HCT116 (cell line): ENCODE measurements at regions not wholly inside any gene's neighbourhood (a gene's known extent, or its start where the extent isn't known, plus 50 kb on each side); places are given as distances from the start of the nearest gene placed in this dataset.

Experiments used
- ATAC-seq: fragments of 200-7000 bp; cut with Tn5 transposase; 2 replicates; pipeline ENCODE4 v1.9.1; 2020; ENCODE audit warnings: mild to moderate bottlenecking, moderate library complexity
- BruUV-seq: library from RNA; stranded (reverse); fragments of 400-500 nt; replicated peaks from 2 replicates; lab custom pipeline; 2021; lab: Mats Ljungman, UMichigan
- CTCF ChIA-PET: fragments of 300-600 bp; sonication (Branson Sonifier 250); formaldehyde crosslinking; loops from one replicate; lab custom pipeline; 2021; ENCODE audit warnings: antibody characterized with exemption; lab: Charles Lee
- POLR2A ChIA-PET: fragments of 300-600, 350-600 bp; sonication (Branson Sonifier 250); formaldehyde crosslinking; loops from one replicate; lab custom pipeline; 2021; ENCODE audit warnings: antibody characterized with exemption; lab: Charles Lee
- RAD21 ChIA-PET, 2 experiments: fragments of 300-600 bp; sonication (Branson Sonifier 250); formaldehyde crosslinking; loops; one replicate each; lab custom pipeline; 2023; ENCODE audit warnings: low total read pairs in 2 of 2; ENCODE audit not compliant: uncharacterized antibody in 2 of 2, unreplicated experiment in 2 of 2, low non-redundant PET in 1 of 2; lab: Charles Lee
- DNase-seq: peaks from one replicate; pipeline ENCODE4 v3.0.0-alpha.2; 2010; ENCODE audit warnings: low read depth, low spot score
- H2AFZ ChIP-seq: fragments of 200-600 bp; shearing (Covaris generic), sonication (generic); 2 replicates; pipeline ENCODE4 v1.6.1; 2017; ENCODE audit warnings: low read depth, mixed run types, mixed read lengths, antibody characterized with exemption, low read length; ENCODE audit not compliant: poor library complexity, severe bottlenecking
- H3K27ac ChIP-seq: 2 replicates; pipeline ENCODE4 v1.5.1; 2012; ENCODE audit warnings: low read depth, low read length
- H3K27me3 ChIP-seq: fragments of 200-600 bp; sonication (generic); 2 replicates; pipeline ENCODE4 v1.6.1; 2016; ENCODE audit warnings: mixed run types, low read length, mixed read lengths; ENCODE audit not compliant: insufficient read depth
- H3K36me3 ChIP-seq, 2 experiments: fragments of 200-500 bp in 1 of 2; fragments of 200-600 bp in 1 of 2; sonication (Bioruptor generic) in 1 of 2; sonication (generic) in 1 of 2; 2 replicates each; pipeline versions ENCODE4 v1.5.1 to v1.6.1; 2014 to 2016; ENCODE audit warnings: low read length in 2 of 2, inconsistent platforms in 1 of 2, mixed read lengths in 1 of 2, mixed run types in 1 of 2; ENCODE audit not compliant: insufficient read depth in 2 of 2, control insufficient read depth in 1 of 2
- H3K4me1 ChIP-seq, 2 experiments: fragments of 200-600 bp in 1 of 2; sonication (generic) in 1 of 2; 2 replicates each; pipeline versions ENCODE4 v1.5.1 to v1.6.1; 2012 to 2017; ENCODE audit warnings: low read length in 2 of 2, inconsistent platforms in 1 of 2, mild to moderate bottlenecking in 1 of 2, mixed read lengths in 1 of 2, mixed run types in 1 of 2, moderate library complexity in 1 of 2; ENCODE audit not compliant: insufficient read depth in 2 of 2, control insufficient read depth in 1 of 2
- H3K4me2 ChIP-seq: fragments of 200-600 bp; sonication (generic); 2 replicates; pipeline ENCODE4 v1.6.1; 2017; ENCODE audit warnings: mixed run types, low read length, mixed read lengths
- H3K4me3 ChIP-seq, 2 experiments: fragments of 200-600 bp in 1 of 2; sonication (generic) in 1 of 2; replicated peaks in 1 of 2; 2 replicates each; pipeline ENCODE4 v1.5.1; 2011 to 2016; ENCODE audit warnings: low read length in 2 of 2, control low read depth in 1 of 2, low read depth in 1 of 2, mild to moderate bottlenecking in 1 of 2, mixed read lengths in 1 of 2, mixed run types in 1 of 2
- H3K79me2 ChIP-seq: fragments of 200-600 bp; sonication (generic); 2 replicates; pipeline ENCODE4 v1.6.1; 2017; ENCODE audit warnings: mild to moderate bottlenecking, mixed run types, low read length, moderate library complexity, mixed read lengths; ENCODE audit not compliant: insufficient read depth
- H3K9ac ChIP-seq: fragments of 200-600 bp; sonication (generic); 2 replicates; pipeline ENCODE4 v1.6.1; 2016; ENCODE audit warnings: low read length, mixed read lengths
- H3K9me2 ChIP-seq: fragments of 200-600 bp; sonication (generic), shearing (Covaris generic); 2 replicates; pipeline ENCODE4 v1.6.1; 2017; ENCODE audit warnings: mixed run types, mild to moderate bottlenecking, moderate library complexity; ENCODE audit not compliant: insufficient read depth
- H3K9me3 ChIP-seq, 2 experiments: fragments of 200-500 bp in 1 of 2; fragments of 200-600 bp in 1 of 2; sonication (Bioruptor generic) in 1 of 2; sonication (generic) in 1 of 2; 2 replicates each; pipeline ENCODE4 v1.6.1; 2014 to 2017; ENCODE audit warnings: low read length in 2 of 2, mixed read lengths in 2 of 2, inconsistent platforms in 1 of 2, low read depth in 1 of 2, mild to moderate bottlenecking in 1 of 2, mixed run types in 1 of 2, moderate library complexity in 1 of 2; ENCODE audit not compliant: control insufficient read depth in 1 of 2, insufficient read depth in 1 of 2
- H4K20me1 ChIP-seq: fragments of 200-600 bp; sonication (generic), shearing (Covaris generic); 2 replicates; pipeline ENCODE4 v1.6.1; 2017; ENCODE audit warnings: mixed run types, mild to moderate bottlenecking, moderate library complexity; ENCODE audit not compliant: insufficient read depth
- POLR2AphosphoS5 ChIP-seq: IDR thresholded peaks from 2 replicates; pipeline ENCODE4 v1.6.1; 2011; ENCODE audit warnings: mild to moderate bottlenecking, low read depth, low read length, moderate library complexity
- TCF7L2 ChIP-seq: IDR thresholded peaks from 2 replicates; pipeline ENCODE4 v1.7.0; 2011; ENCODE audit warnings: borderline replicate concordance, inconsistent platforms; ENCODE audit not compliant: insufficient read depth, insufficient read length; ENCODE audit errors: extremely low read depth
- intact Hi-C: fragments of 100-400 bp; cut with micrococcal nuclease; formaldehyde crosslinking; loops from 2 replicates; pipeline ENCODE4 v1.10.0; 2022
- TF ChIP-seq, protein P1 (sequence below), 3 experiments: fragments of 200-600 bp in 1 of 3; sonication (generic) in 1 of 3; IDR thresholded peaks in 2 of 3; conservative IDR thresholded peaks in 1 of 3; 2 replicates each; pipeline ENCODE4 v1.5.1; 2012 to 2017; ENCODE audit warnings: low read depth in 2 of 3, low read length in 2 of 3, antibody characterized with exemption in 1 of 3, borderline replicate concordance in 1 of 3, control low read depth in 1 of 3, mild to moderate bottlenecking in 1 of 3, mixed read lengths in 1 of 3, mixed run types in 1 of 3, moderate library complexity in 1 of 3; ENCODE audit not compliant: insufficient read depth in 1 of 3
- TF ChIP-seq, protein P2 (sequence below): IDR thresholded peaks from 2 replicates; pipeline ENCODE4 v1.6.1; 2012

DNA sequence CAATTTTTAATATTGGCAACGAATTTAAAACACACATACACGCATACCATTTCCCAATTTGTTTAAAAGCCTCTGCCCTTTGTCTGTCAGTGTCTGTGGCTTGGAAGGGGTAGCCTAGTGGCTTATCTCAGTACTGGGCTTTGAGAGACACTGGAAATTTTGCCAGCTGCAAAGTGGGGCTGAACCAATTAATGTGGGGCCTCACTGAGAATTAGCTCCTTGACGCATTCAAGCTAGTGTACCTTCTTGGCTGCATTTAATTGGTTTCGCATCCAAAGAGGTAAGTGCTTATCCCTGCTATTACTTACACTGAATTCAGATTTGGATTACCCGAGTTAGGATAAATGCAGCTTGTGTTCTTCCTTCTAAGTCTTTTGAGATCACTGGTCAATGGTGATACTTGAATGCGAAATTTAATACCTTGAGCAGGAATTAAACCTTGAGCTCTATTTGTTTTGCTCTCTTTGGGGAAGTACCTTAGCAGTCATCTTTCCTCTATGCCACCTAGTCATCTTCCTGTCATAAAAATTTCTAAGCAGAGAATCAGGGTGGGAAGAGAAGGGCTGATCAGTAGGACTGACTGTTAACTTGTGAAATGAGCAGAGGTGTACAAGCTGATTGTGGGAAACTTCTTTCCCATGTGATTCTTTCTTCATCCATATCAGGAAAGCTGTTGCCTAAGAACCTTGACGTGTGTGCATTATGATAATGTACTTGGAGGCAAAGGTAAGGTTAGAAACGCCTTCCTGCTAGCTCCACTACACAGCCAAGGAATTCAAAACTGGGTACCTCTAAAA, 187.7 kb upstream of the E2F8 start:
- Histone ChIP-seq H3K79me2 (no peaks in the 10 kb centered on the region), H3K9ac (no peak overlapping the region), H3K4me2 (no peak overlapping the region)
- ChIA-PET POLR2A (no interaction called here), CTCF (interaction anchor here (1.4 kb wide), 1 partner anchor 357 kb away, joined by 4 read pairs; no protein-coding TSS in a partner anchor), RAD21 (no interaction called here)
- no peak for TF ChIP-seq TCF7L2
- TF ChIP-seq, protein P1, sequence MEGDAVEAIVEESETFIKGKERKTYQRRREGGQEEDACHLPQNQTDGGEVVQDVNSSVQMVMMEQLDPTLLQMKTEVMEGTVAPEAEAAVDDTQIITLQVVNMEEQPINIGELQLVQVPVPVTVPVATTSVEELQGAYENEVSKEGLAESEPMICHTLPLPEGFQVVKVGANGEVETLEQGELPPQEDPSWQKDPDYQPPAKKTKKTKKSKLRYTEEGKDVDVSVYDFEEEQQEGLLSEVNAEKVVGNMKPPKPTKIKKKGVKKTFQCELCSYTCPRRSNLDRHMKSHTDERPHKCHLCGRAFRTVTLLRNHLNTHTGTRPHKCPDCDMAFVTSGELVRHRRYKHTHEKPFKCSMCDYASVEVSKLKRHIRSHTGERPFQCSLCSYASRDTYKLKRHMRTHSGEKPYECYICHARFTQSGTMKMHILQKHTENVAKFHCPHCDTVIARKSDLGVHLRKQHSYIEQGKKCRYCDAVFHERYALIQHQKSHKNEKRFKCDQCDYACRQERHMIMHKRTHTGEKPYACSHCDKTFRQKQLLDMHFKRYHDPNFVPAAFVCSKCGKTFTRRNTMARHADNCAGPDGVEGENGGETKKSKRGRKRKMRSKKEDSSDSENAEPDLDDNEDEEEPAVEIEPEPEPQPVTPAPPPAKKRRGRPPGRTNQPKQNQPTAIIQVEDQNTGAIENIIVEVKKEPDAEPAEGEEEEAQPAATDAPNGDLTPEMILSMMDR (IDR thresholded peaks at IDR 0.05 in 2 of 3, conservative IDR thresholded peaks at IDR 0.05 in 1 of 3; ENCODE audit: borderline replicate concordance in 1 of 3, insufficient read depth in 1 of 3, low read depth in 2 of 3, low read length in 2 of 3): 0 out of 6 replicates have a peak, but pooled peaks of 1 of the 3 experiments have one; percentile 18
- TF ChIP-seq POLR2AphosphoS5: no peak
- TF ChIP-seq, protein P2, sequence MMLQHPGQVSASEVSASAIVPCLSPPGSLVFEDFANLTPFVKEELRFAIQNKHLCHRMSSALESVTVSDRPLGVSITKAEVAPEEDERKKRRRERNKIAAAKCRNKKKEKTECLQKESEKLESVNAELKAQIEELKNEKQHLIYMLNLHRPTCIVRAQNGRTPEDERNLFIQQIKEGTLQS: no peak
- TF ChIP-seq, all 23 proteins: peak for 1
- intact Hi-C loops: no loop called here
- Histone ChIP-seq H3K27ac (no peak overlapping the region), H3K4me1 (no peaks in the 10 kb centered on the region), H3K9me2 (no peaks in the 10 kb centered on the region), H2AFZ (no peak overlapping the region), H4K20me1 (no peaks in the 10 kb centered on the region), H3K27me3 (peaks cover 79% of the 10 kb centered on the region), H3K4me3 (no peak overlapping the region), H3K9me3 (no peaks in the 10 kb centered on the region), H3K36me3 (no peaks in the 10 kb centered on the region)
- BruUV-seq: no TSS peak
- DNase-seq (no peak), ATAC-seq (no peak)
